ENCODE measurements at regions not wholly inside any gene's neighbourhood (a gene's known extent, or its start where the extent isn't known, plus 50 kb on each side); places are given as distances from the start of the nearest gene placed in this dataset.

GRCh38 chr2:104794441-104794840, 59.5 kb upstream of the POU3F3 start:
- TF ChIP-seq YY1 (IDR thresholded peaks at IDR 0.05; ENCODE audit: insufficient read depth, insufficient read length) (no peak), ZNF274 (IDR thresholded peaks at IDR 0.05; ENCODE audit: low read depth, low read length) (no peak)
